Liver (tissue), 8 donors: ENCODE measurements at regions not wholly inside any gene's neighbourhood (a gene's known extent, or its start where the extent isn't known, plus 50 kb on each side); places are given as distances from the start of the nearest gene placed in this dataset.

Experiments used
- DNase-seq: peaks from one replicate; pipeline ENCODE4 v3.0.0-alpha.2; 2017; ENCODE audit warnings: low spot score
- H3K27ac ChIP-seq, 2 donors: one replicate each; pipeline ENCODE4 v1.7.0; 2013; ENCODE audit warnings: inconsistent platforms in 2 of 2, low read length in 2 of 2, control low read depth in 1 of 2, low read depth in 1 of 2, mild to moderate bottlenecking in 1 of 2
- H3K27me3 ChIP-seq, 4 donors: one replicate each; pipeline versions ENCODE4 v1.6.1 to v1.7.0; 2013; ENCODE audit warnings: low read length in 3 of 4, inconsistent platforms in 1 of 4, mild to moderate bottlenecking in 1 of 4, moderate library complexity in 1 of 4; ENCODE audit not compliant: control insufficient read depth in 4 of 4, insufficient read depth in 4 of 4
- H3K36me3 ChIP-seq, 4 donors: one replicate each; pipeline versions ENCODE4 v1.6.1 to v1.7.0; 2013; ENCODE audit warnings: low read length in 3 of 4, mild to moderate bottlenecking in 3 of 4, low read depth in 1 of 4, moderate library complexity in 1 of 4; ENCODE audit not compliant: control insufficient read depth in 4 of 4, insufficient read depth in 3 of 4
- H3K4me1 ChIP-seq, 4 donors: one replicate each; pipeline versions ENCODE4 v1.6.1 to v1.7.0; 2013; ENCODE audit warnings: low read length in 3 of 4, mild to moderate bottlenecking in 3 of 4, moderate library complexity in 1 of 4; ENCODE audit not compliant: control insufficient read depth in 4 of 4, insufficient read depth in 4 of 4
- H3K4me3 ChIP-seq, 3 donors: one replicate each; pipeline versions ENCODE4 v1.6.1 to v1.7.0; 2013; ENCODE audit warnings: low read length in 3 of 3, control low read depth in 1 of 3, low read depth in 1 of 3, mild to moderate bottlenecking in 1 of 3
- H3K9ac ChIP-seq, 2 donors: one replicate each; pipeline ENCODE4 v1.7.0; 2013; ENCODE audit warnings: low read length in 2 of 2, mild to moderate bottlenecking in 2 of 2, moderate library complexity in 2 of 2, control low read depth in 1 of 2, low read depth in 1 of 2
- H3K9me3 ChIP-seq, 4 donors: one replicate each; pipeline versions ENCODE4 v1.6.1 to v1.7.0; 2013; ENCODE audit warnings: low read length in 3 of 4; ENCODE audit not compliant: control insufficient read depth in 4 of 4
- EGR1 ChIP-seq, 2 donors: IDR thresholded peaks; 2 replicates each; pipeline ENCODE4 v1.6.1; 2016 to 2018; ENCODE audit warnings: antibody characterized with exemption in 2 of 2, low read depth in 2 of 2
- FOXA1 ChIP-seq: IDR thresholded peaks from 2 replicates; pipeline ENCODE4 v1.6.1; 2016; ENCODE audit warnings: antibody characterized with exemption
- FOXA2 ChIP-seq: IDR thresholded peaks from 2 replicates; pipeline ENCODE4 v1.6.1; 2016; ENCODE audit warnings: antibody characterized with exemption
- HNF4A ChIP-seq, 2 donors: conservative IDR thresholded peaks; 2 replicates each; pipeline ENCODE4 v1.6.1; 2016; ENCODE audit warnings: antibody characterized with exemption in 2 of 2, mild to moderate bottlenecking in 2 of 2
- RXRA ChIP-seq, 2 donors: IDR thresholded peaks; 2 replicates each; pipeline ENCODE4 v1.6.1; 2017 to 2018; ENCODE audit warnings: antibody characterized with exemption in 2 of 2, mild to moderate bottlenecking in 1 of 2
- SP1 ChIP-seq: IDR thresholded peaks from 2 replicates; pipeline ENCODE4 v1.6.1; 2018; ENCODE audit warnings: antibody characterized with exemption, mild to moderate bottlenecking
- TAF1 ChIP-seq: conservative IDR thresholded peaks from 2 replicates; pipeline ENCODE4 v1.6.1; 2016; ENCODE audit warnings: antibody characterized with exemption, mild to moderate bottlenecking
- YY1 ChIP-seq: IDR thresholded peaks from 2 replicates; pipeline ENCODE4 v1.6.1; 2016; ENCODE audit warnings: antibody characterized with exemption, mild to moderate bottlenecking
- WGBS: extraction: QIAGEN DNeasy Blood & Tissue Kit; methylation state at CpG from one replicate; pipeline ENCODE4 v1.1.7; 2013; 5-methylcytosine and 5-hydroxymethylcytosine counted together
- TF ChIP-seq, protein P1 (sequence below): IDR thresholded peaks from 2 replicates; pipeline ENCODE4 v1.6.1; 2016; ENCODE audit warnings: antibody characterized with exemption
- TF ChIP-seq, protein P2 (sequence below): IDR thresholded peaks from 2 replicates; pipeline ENCODE4 v1.6.1; 2016; ENCODE audit warnings: antibody characterized with exemption
- TF ChIP-seq, protein P3 (sequence below): fragments of 150-350 bp; IDR thresholded peaks from 2 replicates; pipeline ENCODE4 v1.5.1; 2017; ENCODE audit warnings: improper control_type of control experiment, low read depth, low read length; ENCODE audit not compliant: missing input control
- donor health status: healthy.
- donor health status: healthy.
- donor health status: healthy.
- donor health status: healthy.
- donor health status: healthy.

DNA sequence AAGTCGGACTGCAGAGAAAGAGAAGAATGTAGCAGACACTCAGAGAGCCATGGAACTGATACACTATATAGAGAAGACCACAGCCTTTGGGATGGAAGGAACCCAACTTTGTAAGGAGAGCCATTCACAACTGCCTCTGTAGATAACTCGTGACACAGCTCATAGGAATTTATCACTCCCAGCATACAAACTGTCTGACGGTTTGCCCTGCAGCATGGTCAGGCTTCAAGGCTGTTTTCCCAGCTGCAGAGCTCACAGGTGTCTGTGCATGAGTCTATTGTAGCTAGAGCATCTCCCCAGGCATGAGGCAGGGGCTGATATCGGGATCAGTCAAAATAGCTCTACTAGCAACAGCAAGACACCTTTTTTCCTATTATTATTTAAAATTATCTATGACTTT, 130.5 kb upstream of the DTNBP1 start (continued):
- no peak for TF ChIP-seq FOXA2
- TF ChIP-seq HNF4A (conservative IDR thresholded peaks at IDR 0.05) = no peak

DNA sequence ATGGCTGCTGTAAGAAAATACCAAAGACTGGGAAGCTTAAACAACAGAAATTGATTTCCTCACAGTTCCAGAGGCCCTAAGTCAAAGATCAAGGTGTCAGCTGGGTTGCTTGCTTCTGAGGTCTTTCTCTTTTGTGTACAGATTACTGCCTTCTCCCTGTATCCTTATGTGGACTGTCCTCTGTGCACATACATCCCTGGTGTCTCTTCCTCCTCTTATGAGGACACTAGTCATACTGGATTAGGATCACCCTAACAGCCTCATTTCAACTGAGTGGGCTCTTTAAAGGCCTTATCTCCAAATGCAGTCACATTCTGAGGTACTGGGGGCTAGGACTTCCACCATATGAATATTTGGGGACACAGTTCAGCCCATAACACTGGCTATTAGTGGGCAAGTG, 130.0 kb upstream of the DTNBP1 start:
- no peak overlapping the region for H3K4me3 ChIP-seq
- no peaks in the 10 kb centered on the region for H3K4me1 ChIP-seq
- H3K27me3 ChIP-seq = no peaks in the 10 kb centered on the region
- TF ChIP-seq FOXA1 (no peak), RXRA (IDR thresholded peaks at IDR 0.05) (no peak), YY1 (no peak), EGR1 (IDR thresholded peaks at IDR 0.05; ENCODE audit: low read depth in 2 of 2) (no peak)
- TF ChIP-seq, protein P1, sequence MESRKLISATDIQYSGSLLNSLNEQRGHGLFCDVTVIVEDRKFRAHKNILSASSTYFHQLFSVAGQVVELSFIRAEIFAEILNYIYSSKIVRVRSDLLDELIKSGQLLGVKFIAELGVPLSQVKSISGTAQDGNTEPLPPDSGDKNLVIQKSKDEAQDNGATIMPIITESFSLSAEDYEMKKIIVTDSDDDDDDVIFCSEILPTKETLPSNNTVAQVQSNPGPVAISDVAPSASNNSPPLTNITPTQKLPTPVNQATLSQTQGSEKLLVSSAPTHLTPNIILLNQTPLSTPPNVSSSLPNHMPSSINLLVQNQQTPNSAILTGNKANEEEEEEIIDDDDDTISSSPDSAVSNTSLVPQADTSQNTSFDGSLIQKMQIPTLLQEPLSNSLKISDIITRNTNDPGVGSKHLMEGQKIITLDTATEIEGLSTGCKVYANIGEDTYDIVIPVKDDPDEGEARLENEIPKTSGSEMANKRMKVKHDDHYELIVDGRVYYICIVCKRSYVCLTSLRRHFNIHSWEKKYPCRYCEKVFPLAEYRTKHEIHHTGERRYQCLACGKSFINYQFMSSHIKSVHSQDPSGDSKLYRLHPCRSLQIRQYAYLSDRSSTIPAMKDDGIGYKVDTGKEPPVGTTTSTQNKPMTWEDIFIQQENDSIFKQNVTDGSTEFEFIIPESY = no peak
- TF ChIP-seq, protein P2, sequence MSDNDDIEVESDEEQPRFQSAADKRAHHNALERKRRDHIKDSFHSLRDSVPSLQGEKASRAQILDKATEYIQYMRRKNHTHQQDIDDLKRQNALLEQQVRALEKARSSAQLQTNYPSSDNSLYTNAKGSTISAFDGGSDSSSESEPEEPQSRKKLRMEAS = no peak
- TF ChIP-seq, protein P3, sequence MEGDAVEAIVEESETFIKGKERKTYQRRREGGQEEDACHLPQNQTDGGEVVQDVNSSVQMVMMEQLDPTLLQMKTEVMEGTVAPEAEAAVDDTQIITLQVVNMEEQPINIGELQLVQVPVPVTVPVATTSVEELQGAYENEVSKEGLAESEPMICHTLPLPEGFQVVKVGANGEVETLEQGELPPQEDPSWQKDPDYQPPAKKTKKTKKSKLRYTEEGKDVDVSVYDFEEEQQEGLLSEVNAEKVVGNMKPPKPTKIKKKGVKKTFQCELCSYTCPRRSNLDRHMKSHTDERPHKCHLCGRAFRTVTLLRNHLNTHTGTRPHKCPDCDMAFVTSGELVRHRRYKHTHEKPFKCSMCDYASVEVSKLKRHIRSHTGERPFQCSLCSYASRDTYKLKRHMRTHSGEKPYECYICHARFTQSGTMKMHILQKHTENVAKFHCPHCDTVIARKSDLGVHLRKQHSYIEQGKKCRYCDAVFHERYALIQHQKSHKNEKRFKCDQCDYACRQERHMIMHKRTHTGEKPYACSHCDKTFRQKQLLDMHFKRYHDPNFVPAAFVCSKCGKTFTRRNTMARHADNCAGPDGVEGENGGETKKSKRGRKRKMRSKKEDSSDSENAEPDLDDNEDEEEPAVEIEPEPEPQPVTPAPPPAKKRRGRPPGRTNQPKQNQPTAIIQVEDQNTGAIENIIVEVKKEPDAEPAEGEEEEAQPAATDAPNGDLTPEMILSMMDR = no peak
- no peak overlapping the region for H3K27ac ChIP-seq
- no peaks in the 10 kb centered on the region for H3K9me3 ChIP-seq
- no peak for DNase-seq
- no peaks in the 10 kb centered on the region for H3K36me3 ChIP-seq
- no peak overlapping the region for H3K9ac ChIP-seq

DNA sequence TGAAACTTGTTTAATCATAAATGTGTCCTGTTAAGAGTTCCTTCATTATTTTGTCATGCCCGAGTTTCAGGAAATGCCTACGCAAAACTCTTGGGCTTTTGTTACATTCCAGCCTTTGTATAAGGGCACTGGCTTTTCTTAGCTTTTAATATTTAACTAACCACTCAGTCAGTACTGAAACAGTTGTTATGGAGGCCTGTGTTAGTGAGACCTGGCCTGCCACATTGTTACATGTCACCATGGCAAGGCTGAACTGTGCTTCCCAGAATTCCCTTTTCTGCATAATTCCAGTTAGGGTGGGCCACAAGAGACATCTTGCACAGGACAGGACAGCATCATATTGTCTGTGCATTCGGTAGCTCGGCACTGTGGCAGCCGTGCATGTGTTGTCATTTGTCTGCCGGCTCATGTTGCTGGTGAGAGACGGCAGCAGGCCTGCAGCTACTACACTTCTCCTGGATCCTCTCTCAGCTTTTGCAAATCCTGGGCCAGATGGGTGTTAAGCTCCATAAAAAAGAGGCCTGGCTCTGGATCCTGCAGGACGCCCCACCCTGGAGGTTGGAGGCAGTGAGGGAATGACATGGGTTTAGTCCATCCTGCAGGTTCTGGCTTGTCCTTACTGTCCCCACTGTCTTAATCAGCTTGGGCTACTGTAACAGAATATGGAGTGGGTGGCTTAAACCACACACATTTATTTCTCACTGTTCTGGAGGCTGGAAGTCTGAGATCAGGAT, 128.8 kb upstream of the DTNBP1 start:
- Histone ChIP-seq H3K9me3 (no peaks in the 10 kb centered on the region), H3K4me1 (no peaks in the 10 kb centered on the region), H3K27me3 (no peaks in the 10 kb centered on the region), H3K9ac (no peak overlapping the region), H3K36me3 (no peaks in the 10 kb centered on the region), H3K27ac (no peak overlapping the region), H3K4me3 (no peak overlapping the region)
- no peak for DNase-seq
- TF ChIP-seq, protein P2 = no peak
- TF ChIP-seq EGR1 (IDR thresholded peaks at IDR 0.05; ENCODE audit: low read depth in 2 of 2) (no peak), RXRA (IDR thresholded peaks at IDR 0.05) (no peak), TAF1 (no peak), SP1 (no peak)
- TF ChIP-seq, protein P3 = no peak
- 84% methylated on average over 8 of the region's 8 CpGs for WGBS
